HepG2 (cell line): ENCODE measurements at regions not wholly inside any gene's neighbourhood (a gene's known extent, or its start where the extent isn't known, plus 50 kb on each side); places are given as distances from the start of the nearest gene placed in this dataset.
A peak's percentile ranks its signal among the peaks of the same experiment; 100 is the strongest.

Experiments used
- ATAC-seq: fragments of 200-7000 bp; cut with Tn5 transposase; 3 replicates; pipeline ENCODE4 v1.9.1; 2020; ENCODE audit warnings: mild to moderate bottlenecking, moderate library complexity
- BruUV-seq: library from RNA; stranded (reverse); fragments of 400-500 nt; replicated peaks from 2 replicates; lab custom pipeline; 2021; lab: Mats Ljungman, UMichigan
- CTCF ChIA-PET: fragments of 300-600 bp; formaldehyde crosslinking; extraction: SDS; loops from one replicate; lab custom pipeline; 2021; ENCODE audit warnings: low total read pairs, inconsistent platforms, low intra/inter-chr PET ratio; lab: Yijun Ruan, JAX
- POLR2A ChIA-PET: fragments of 350-600 bp; sonication (Branson Sonifier 250); formaldehyde crosslinking; loops from one replicate; lab custom pipeline; 2020; ENCODE audit warnings: antibody characterized with exemption, inconsistent platforms; lab: Yijun Ruan, JAX
- DNase-seq: peaks from one replicate; pipeline ENCODE4 v3.0.0-alpha.2; 2015; ENCODE audit warnings: low spot score
- FAIRE-seq: peaks from 3 replicates; lab custom pipeline; 2011; peaks lifted over from hg19 to GRCh38; lab: Jason Lieb, UNC
- H2AFZ ChIP-seq: one replicate; pipeline ENCODE4 v1.6.1; 2011; ENCODE audit warnings: low read length, inconsistent platforms
- H3K27ac ChIP-seq: fragments of 300-600 bp; 3 replicates; pipeline ENCODE4 v1.8.0; 2011; ENCODE audit warnings: mixed run types, mild to moderate bottlenecking, mixed read lengths, low read length, inconsistent platforms; ENCODE audit not compliant: insufficient read depth; ENCODE audit errors: extremely low read length
- H3K27me3 ChIP-seq, 2 experiments: fragments of 200-600 bp in 1 of 2; 2 replicates in 1 of 2; 3 replicates in 1 of 2; pipeline versions ENCODE4 v1.6.0 to v1.8.0; 2011; ENCODE audit warnings: low read length in 2 of 2, mild to moderate bottlenecking in 2 of 2, moderate library complexity in 2 of 2, inconsistent platforms in 1 of 2; ENCODE audit not compliant: insufficient read depth in 2 of 2, control insufficient read depth in 1 of 2
- H3K36me3 ChIP-seq, 2 experiments: fragments of 200-600 bp in 1 of 2; replicated peaks in 1 of 2; 2 replicates in 1 of 2; 3 replicates in 1 of 2; pipeline versions ENCODE4 v1.5.1 to v1.8.0; 2011; ENCODE audit warnings: low read length in 2 of 2, inconsistent platforms in 1 of 2; ENCODE audit not compliant: insufficient read depth in 2 of 2, control insufficient read depth in 1 of 2
- H3K4me1 ChIP-seq: 2 replicates; pipeline ENCODE4 v1.5.1; 2012; ENCODE audit warnings: low read length, inconsistent platforms; ENCODE audit not compliant: insufficient read depth
- H3K4me2 ChIP-seq: 2 replicates; pipeline ENCODE4 v1.6.0; 2011; ENCODE audit warnings: low read depth, low read length, inconsistent platforms
- H3K4me3 ChIP-seq, 3 experiments: fragments of 200-600 bp in 1 of 3; sonication (generic), shearing (Covaris generic) in 1 of 3; replicated peaks in 1 of 3; 2 replicates each; pipeline ENCODE4 v1.5.1; 2011 to 2016; ENCODE audit warnings: low read length in 3 of 3, inconsistent platforms in 2 of 3, low read depth in 2 of 3, mild to moderate bottlenecking in 2 of 3, control low read depth in 1 of 3, mixed read lengths in 1 of 3; ENCODE audit not compliant: insufficient read depth in 1 of 3
- H3K79me2 ChIP-seq: one replicate; pipeline ENCODE4 v1.6.1; 2011; ENCODE audit warnings: low read length, inconsistent platforms; ENCODE audit not compliant: insufficient read depth
- H3K9ac ChIP-seq: 2 replicates; pipeline ENCODE4 v1.6.0; 2011; ENCODE audit warnings: mild to moderate bottlenecking, low read depth, low read length, inconsistent platforms; ENCODE audit not compliant: insufficient read depth
- H3K9me3 ChIP-seq: 2 replicates; pipeline ENCODE4 v1.5.1; 2012; ENCODE audit warnings: mild to moderate bottlenecking, low read length
- H4K20me1 ChIP-seq: 2 replicates; pipeline ENCODE4 v1.6.0; 2011; ENCODE audit warnings: inconsistent platforms, mild to moderate bottlenecking, low read length, moderate library complexity; ENCODE audit not compliant: insufficient read depth
- SUZ12 ChIP-seq: fragments of 150-350 bp; IDR thresholded peaks from 2 replicates; pipeline ENCODE4 v1.6.1; 2014; ENCODE audit warnings: low read depth, low read length
- ZNF253 ChIP-seq: sonication (generic); formaldehyde crosslinking; IDR thresholded peaks from 2 replicates; pipeline ENCODE4 v1.8.0; 2022; ENCODE audit warnings: mild to moderate bottlenecking, missing genetic modification reagents, borderline replicate concordance
- WGBS: methylation state at CpG from one replicate; pipeline ENCODE4 v1.1.6; 2017; ENCODE audit warnings: low lambda C conversion rate; 5-methylcytosine and 5-hydroxymethylcytosine counted together
- in situ Hi-C: cut with HindIII; loops from 2 replicates; pipeline ENCODE4 v1.10.0; 2017; ENCODE audit warnings: low pct_unique_long_range_greater_than_20kb; ENCODE audit not compliant: extremely low pct_ligation_motif_present
- intact Hi-C: fragments of 100-400 bp; cut with micrococcal nuclease; formaldehyde crosslinking; loops from one replicate; pipeline ENCODE4 v1.10.0; 2022; ENCODE audit not compliant: unreplicated experiment
- TF ChIP-seq, protein P1 (sequence below): sonication (generic); formaldehyde crosslinking; IDR thresholded peaks from 2 replicates; pipeline ENCODE4 v1.4.0; 2020; ENCODE audit warnings: mild to moderate bottlenecking, missing genetic modification reagents
- TF ChIP-seq, protein P2 (sequence below): fragments of 450-650 bp; IDR thresholded peaks from 2 replicates; pipeline ENCODE4 v1.6.1; 2016

DNA sequence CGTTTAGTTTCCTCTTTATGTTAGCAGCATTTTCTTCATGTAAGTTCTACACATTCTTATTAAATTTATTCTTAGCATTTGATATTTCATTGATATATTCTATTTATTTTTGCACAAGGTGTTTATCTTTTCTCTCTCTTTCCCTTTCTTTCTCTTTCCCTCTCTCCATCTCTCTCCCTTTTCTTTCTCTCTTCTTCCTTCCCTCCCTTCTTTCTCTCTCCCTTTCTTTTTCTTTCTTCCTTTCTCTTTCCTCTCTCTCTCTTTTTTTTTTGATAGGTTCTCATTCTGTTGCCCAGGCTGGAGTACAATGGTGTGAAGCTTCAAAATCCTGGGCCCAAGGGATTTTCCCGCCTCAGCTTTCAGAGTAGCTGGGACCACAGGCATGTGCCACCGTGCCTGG is 176.4 kb downstream of the AXIN2 start:
- TF ChIP-seq, protein P1, sequence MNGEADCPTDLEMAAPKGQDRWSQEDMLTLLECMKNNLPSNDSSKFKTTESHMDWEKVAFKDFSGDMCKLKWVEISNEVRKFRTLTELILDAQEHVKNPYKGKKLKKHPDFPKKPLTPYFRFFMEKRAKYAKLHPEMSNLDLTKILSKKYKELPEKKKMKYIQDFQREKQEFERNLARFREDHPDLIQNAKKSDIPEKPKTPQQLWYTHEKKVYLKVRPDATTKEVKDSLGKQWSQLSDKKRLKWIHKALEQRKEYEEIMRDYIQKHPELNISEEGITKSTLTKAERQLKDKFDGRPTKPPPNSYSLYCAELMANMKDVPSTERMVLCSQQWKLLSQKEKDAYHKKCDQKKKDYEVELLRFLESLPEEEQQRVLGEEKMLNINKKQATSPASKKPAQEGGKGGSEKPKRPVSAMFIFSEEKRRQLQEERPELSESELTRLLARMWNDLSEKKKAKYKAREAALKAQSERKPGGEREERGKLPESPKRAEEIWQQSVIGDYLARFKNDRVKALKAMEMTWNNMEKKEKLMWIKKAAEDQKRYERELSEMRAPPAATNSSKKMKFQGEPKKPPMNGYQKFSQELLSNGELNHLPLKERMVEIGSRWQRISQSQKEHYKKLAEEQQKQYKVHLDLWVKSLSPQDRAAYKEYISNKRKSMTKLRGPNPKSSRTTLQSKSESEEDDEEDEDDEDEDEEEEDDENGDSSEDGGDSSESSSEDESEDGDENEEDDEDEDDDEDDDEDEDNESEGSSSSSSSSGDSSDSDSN (CRISPR knock-in tag) = no peak
- TF ChIP-seq SUZ12 = no peak
- no peak overlapping the region for H3K4me3 ChIP-seq
- in situ Hi-C loops = loop anchor here (25.0 kb wide), 1 partner anchor 777 kb away; no protein-coding TSS in a partner anchor
- DNase-seq (no peak), FAIRE-seq (no peak), ATAC-seq (no peak)
- H3K9me3 ChIP-seq = no peaks in the 10 kb centered on the region
- H3K36me3 ChIP-seq = no peaks in the 10 kb centered on the region
- no TSS peak for BruUV-seq
- no peak overlapping the region for H3K9ac ChIP-seq
- no peaks in the 10 kb centered on the region for H4K20me1 ChIP-seq
- ChIA-PET POLR2A (no interaction called here), CTCF (no interaction called here)
- H3K79me2 ChIP-seq = no peaks in the 10 kb centered on the region
- 59% methylated on average over 3 of the region's 3 CpGs for WGBS
- H3K4me2 ChIP-seq = no peak overlapping the region
- H3K27me3 ChIP-seq = peaks cover 0 to 3% of the 10 kb centered on the region in 2 experiments; a peak in 2 of 5 replicates
- H2AFZ ChIP-seq = no peak overlapping the region
- no peaks in the 10 kb centered on the region for H3K4me1 ChIP-seq
- H3K27ac ChIP-seq = no peak overlapping the region
- intact Hi-C loops = no loop called here

DNA sequence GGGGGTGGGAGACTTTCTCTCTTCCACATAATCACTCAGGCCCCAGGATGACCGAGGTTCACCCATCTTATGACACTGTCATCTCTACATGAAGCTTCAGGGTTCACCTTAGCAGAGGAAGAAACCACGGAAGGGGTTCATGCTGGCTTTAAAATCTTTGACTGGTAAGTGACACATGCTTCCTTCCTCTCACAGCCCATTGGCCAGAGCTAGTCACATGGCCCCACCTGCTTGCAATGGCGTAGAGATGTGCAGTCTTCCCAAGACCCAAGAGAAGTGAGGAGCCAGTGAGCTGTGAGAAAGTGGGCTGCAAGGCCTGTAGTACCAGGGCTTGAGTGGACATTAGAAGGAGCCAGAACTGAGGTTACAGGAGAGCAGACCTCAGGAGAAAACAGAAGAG is 180.3 kb downstream of the AXIN2 start:
- H3K27me3 ChIP-seq = no peaks in the 10 kb centered on the region
- no peaks in the 10 kb centered on the region for H3K9me3 ChIP-seq
- H4K20me1 ChIP-seq = no peaks in the 10 kb centered on the region
- intact Hi-C loops = no loop called here
- in situ Hi-C loops = loop anchor here (25.0 kb wide), 1 partner anchor 781 kb away; no protein-coding TSS in a partner anchor
- FAIRE-seq = no peak
- H3K4me2 ChIP-seq = no peak overlapping the region
- H3K36me3 ChIP-seq = no peaks in the 10 kb centered on the region
- ChIA-PET CTCF (no interaction called here), POLR2A (no interaction called here)
- WGBS = 14% methylated on average over 3 of the region's 3 CpGs
- no peak overlapping the region for H3K4me3 ChIP-seq
- ATAC-seq = no peak
- TF ChIP-seq ZNF253 (CRISPR knock-in tag) = no peak
- TF ChIP-seq, protein P2, sequence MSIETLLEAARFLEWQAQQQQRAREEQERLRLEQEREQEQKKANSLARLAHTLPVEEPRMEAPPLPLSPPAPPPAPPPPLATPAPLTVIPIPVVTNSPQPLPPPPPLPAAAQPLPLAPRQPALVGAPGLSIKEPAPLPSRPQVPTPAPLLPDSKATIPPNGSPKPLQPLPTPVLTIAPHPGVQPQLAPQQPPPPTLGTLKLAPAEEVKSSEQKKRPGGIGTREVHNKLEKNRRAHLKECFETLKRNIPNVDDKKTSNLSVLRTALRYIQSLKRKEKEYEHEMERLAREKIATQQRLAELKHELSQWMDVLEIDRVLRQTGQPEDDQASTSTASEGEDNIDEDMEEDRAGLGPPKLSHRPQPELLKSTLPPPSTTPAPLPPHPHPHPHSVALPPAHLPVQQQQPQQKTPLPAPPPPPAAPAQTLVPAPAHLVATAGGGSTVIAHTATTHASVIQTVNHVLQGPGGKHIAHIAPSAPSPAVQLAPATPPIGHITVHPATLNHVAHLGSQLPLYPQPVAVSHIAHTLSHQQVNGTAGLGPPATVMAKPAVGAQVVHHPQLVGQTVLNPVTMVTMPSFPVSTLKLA = peak; percentile 70
- no peak for DNase-seq
- BruUV-seq = no TSS peak
- H3K4me1 ChIP-seq = no peaks in the 10 kb centered on the region
- no peak overlapping the region for H3K9ac ChIP-seq
- no peaks in the 10 kb centered on the region for H3K79me2 ChIP-seq
- no peak overlapping the region for H3K27ac ChIP-seq
- H2AFZ ChIP-seq = no peak overlapping the region
